Activated naive CD4-positive, alpha-beta T cell treated with anti-CD3 and anti-CD28 coated beads for 36 hours (primary cell): ENCODE measurements at regions not wholly inside any gene's neighbourhood (a gene's known extent, or its start where the extent isn't known, plus 50 kb on each side); places are given as distances from the start of the nearest gene placed in this dataset.

Source experiments
- CTCF ChIA-PET: fragments of 350-600 bp; sonication (Branson Sonifier 250); formaldehyde crosslinking; loops from one replicate; lab custom pipeline; 2021; ENCODE audit warnings: antibody characterized with exemption; lab: Charles Lee
- DNase-seq: peaks from one replicate; pipeline ENCODE4 v3.0.0-alpha.2; 2020
- H3K27ac Mint-ChIP-seq: one replicate; pipeline ENCODE4 v1.8.0; 2021; ENCODE audit warnings: mild to moderate bottlenecking, mixed read lengths
- H3K27me3 Mint-ChIP-seq: one replicate; pipeline ENCODE4 v1.8.0; 2021; ENCODE audit warnings: low read depth, mixed read lengths
- H3K36me3 Mint-ChIP-seq: one replicate; pipeline ENCODE4 v1.8.0; 2021; ENCODE audit warnings: low read depth, mixed read lengths
- H3K4me1 Mint-ChIP-seq: one replicate; pipeline ENCODE4 v1.8.0; 2021; ENCODE audit warnings: low read depth, mixed read lengths
- H3K4me3 Mint-ChIP-seq: one replicate; pipeline ENCODE4 v1.8.0; 2021; ENCODE audit warnings: mild to moderate bottlenecking, moderate library complexity, mixed read lengths
- H3K9me3 Mint-ChIP-seq: one replicate; pipeline ENCODE4 v1.8.0; 2021; ENCODE audit warnings: mixed read lengths
- intact Hi-C: fragments of 100-400 bp; cut with micrococcal nuclease; formaldehyde crosslinking; loops from one replicate; pipeline ENCODE4 v1.15.1; 2023

DNA sequence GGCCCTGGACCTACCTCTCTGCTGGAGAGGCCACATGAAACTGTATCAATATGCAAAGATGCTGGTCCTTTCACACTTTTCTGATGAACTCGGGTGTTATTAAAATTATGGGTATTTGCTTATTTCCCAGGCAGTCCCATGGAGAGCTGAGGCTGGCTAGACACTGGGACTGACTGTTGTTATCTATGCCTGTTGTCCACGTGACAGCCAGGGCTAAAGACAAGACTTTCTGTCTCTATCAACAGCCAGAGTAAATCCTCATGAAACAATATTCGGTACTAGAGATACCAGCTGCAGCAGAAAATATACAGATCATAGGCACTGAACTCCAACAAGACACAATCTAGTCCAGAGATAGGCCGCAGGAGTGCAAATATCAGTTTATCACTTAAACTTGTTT is 236.4 kb downstream of the FOXA2 start:
- Mint-ChIP-seq H3K36me3 (no peaks in the 10 kb centered on the region), H3K27ac (no peak overlapping the region), H3K4me3 (no peak overlapping the region), H3K9me3 (no peaks in the 10 kb centered on the region), H3K27me3 (no peaks in the 10 kb centered on the region), H3K4me1 (no peaks in the 10 kb centered on the region)
- DNase-seq, result no peak
- CTCF ChIA-PET, result no interaction called here
- intact Hi-C loops, result no loop called here

DNA sequence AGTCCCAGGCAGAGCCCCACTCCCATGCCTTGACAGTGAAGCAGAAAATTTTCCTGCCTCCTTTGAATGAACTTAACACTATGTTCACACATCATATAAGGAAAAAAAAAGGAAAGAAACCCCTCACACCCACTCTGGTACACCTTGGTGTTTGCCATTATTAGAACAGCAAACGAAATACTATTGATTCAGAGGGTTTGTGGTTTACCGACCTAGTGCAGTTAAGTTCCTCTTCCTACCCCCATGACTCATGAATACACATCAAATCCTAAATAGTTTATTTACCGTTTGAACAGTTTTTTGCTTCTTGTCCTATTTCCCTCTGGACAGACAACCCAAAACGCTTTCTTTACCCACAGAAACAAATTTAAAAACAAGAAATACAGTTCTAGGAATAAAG is 237.7 kb downstream of the FOXA2 start:
- Mint-ChIP-seq H3K4me1 (no peaks in the 10 kb centered on the region), H3K27me3 (no peaks in the 10 kb centered on the region), H3K9me3 (no peaks in the 10 kb centered on the region), H3K27ac (no peak overlapping the region), H3K36me3 (no peaks in the 10 kb centered on the region), H3K4me3 (no peak overlapping the region)
- DNase-seq, result no peak
- intact Hi-C loops, result no loop called here
- CTCF ChIA-PET, result interaction anchor here (0.7 kb wide), 1 partner anchor 11 kb away, joined by 3 read pairs; no protein-coding TSS in a partner anchor

DNA sequence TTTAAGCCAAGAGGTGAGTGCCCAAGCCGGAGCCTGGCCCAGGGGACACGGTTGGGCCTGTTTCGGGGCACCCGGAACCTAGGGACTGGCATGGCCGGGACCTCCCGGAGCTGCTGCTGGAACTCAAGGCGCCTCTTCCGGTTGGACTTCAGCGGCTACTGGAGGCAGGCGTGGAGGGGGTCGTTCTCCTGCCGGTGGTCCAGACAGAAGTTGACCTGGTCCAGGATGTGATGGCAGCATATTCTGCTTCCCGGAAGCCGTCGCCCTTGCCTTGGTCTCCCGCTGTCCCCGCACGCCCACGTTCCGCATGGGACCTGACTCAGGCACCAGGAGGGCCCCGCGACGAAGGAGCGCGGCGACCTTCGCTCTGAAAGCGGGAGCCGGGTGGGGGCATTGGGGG is 240.8 kb downstream of the FOXA2 start:
- H3K4me1 Mint-ChIP-seq, result peaks cover 1% of the 10 kb centered on the region
- no peaks in the 10 kb centered on the region for H3K36me3 Mint-ChIP-seq
- H3K4me3 Mint-ChIP-seq, result no peak overlapping the region
- CTCF ChIA-PET, result no interaction called here
- intact Hi-C loops, result no loop called here
- H3K9me3 Mint-ChIP-seq, result no peaks in the 10 kb centered on the region
- peaks cover 3% of the 10 kb centered on the region for H3K27me3 Mint-ChIP-seq
- no peak for DNase-seq
- H3K27ac Mint-ChIP-seq, result no peak overlapping the region

DNA sequence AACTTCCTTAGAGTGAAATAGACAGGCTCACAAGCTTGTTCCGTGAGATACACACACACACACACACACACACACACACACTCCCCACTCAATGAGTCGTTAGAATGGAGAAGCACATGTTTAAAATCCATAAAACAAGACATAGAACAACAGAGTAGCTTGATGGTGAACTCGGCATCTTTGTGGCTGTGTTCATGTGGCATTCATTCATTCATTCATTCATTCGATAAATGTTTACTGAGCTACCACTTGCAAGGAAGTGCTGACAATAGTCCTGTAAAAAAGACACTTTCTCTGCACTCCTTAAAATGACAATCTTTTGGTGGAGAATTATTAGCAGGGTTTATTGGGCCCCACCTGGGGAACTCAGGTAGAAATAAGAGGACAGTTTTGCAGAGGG is 242.0 kb downstream of the FOXA2 start:
- no peak overlapping the region for H3K4me3 Mint-ChIP-seq
- H3K27me3 Mint-ChIP-seq, result peaks cover 6% of the 10 kb centered on the region
- no peaks in the 10 kb centered on the region for H3K9me3 Mint-ChIP-seq
- no peak for DNase-seq
- intact Hi-C loops, result no loop called here
- peaks cover 1% of the 10 kb centered on the region for H3K4me1 Mint-ChIP-seq
- CTCF ChIA-PET, result interaction anchor here (0.5 to 1.1 kb wide), 2 partner anchors 155 to 343 kb away, joined by 3 read pairs; no protein-coding TSS in a partner anchor
- H3K36me3 Mint-ChIP-seq, result no peaks in the 10 kb centered on the region
- no peak overlapping the region for H3K27ac Mint-ChIP-seq

DNA sequence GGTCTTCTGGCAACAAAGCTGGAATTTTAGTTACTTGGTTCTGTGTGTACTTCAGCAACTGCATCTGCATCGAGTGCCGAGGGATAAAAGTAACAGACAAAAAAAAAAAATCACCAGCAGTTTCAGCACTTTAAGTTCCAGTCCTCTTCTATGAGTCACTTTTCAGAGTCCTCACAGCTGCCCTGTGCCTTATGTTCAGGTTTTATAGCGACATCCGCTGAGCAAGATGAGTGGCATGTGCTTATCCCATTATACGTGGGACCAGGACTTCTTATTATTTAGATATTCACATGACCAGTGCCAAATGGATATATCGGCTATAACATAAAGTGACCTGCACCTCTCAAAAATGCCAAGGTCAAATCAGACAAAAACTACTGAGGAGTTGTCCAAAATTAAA is 242.9 kb downstream of the FOXA2 start:
- no peak for DNase-seq
- Mint-ChIP-seq H3K36me3 (no peaks in the 10 kb centered on the region), H3K4me1 (peaks cover 1% of the 10 kb centered on the region), H3K4me3 (no peak overlapping the region), H3K27me3 (peaks cover 6% of the 10 kb centered on the region), H3K9me3 (no peaks in the 10 kb centered on the region), H3K27ac (no peak overlapping the region)
- CTCF ChIA-PET, result interaction anchor here (0.5 to 1.1 kb wide), 3 partner anchors 9 to 344 kb away, joined by 3 read pairs; no protein-coding TSS in a partner anchor
- intact Hi-C loops, result no loop called here

DNA sequence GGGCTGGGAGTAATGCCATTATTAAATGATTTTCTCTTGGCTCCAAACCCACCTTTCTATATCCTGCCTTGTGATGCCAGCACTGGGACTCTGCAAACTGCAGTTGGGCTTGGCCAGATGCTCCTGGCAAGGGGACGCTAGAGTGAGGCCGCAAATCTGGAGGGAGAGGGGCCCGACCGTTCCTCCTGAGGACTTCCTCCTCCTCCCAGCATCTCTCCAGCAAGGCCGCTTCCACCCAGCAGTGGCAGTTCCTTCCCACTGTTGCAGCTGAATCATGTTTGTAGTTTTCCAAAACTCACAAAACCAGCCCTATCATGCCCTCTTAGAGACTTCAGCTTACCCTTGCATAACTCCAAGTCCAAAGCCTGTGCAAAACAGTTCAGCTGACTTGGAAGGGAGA is 244.4 kb downstream of the FOXA2 start:
- Mint-ChIP-seq H3K4me3 (no peak overlapping the region), H3K4me1 (peaks cover 1% of the 10 kb centered on the region), H3K27me3 (peaks cover 6% of the 10 kb centered on the region), H3K36me3 (no peaks in the 10 kb centered on the region), H3K9me3 (no peaks in the 10 kb centered on the region), H3K27ac (no peak overlapping the region)
- intact Hi-C loops, result loop anchor here (1.0 to 10.0 kb wide), 5 partner anchors 344 to 1267 kb away; partner anchors contain the start of gene CST9
- DNase-seq, result no peak
- CTCF ChIA-PET, result interaction anchor here (0.9 to 2.7 kb wide), 4 partner anchors 14 to 344 kb away, joined by 3 to 13 read pairs (median 6); no protein-coding TSS in a partner anchor

DNA sequence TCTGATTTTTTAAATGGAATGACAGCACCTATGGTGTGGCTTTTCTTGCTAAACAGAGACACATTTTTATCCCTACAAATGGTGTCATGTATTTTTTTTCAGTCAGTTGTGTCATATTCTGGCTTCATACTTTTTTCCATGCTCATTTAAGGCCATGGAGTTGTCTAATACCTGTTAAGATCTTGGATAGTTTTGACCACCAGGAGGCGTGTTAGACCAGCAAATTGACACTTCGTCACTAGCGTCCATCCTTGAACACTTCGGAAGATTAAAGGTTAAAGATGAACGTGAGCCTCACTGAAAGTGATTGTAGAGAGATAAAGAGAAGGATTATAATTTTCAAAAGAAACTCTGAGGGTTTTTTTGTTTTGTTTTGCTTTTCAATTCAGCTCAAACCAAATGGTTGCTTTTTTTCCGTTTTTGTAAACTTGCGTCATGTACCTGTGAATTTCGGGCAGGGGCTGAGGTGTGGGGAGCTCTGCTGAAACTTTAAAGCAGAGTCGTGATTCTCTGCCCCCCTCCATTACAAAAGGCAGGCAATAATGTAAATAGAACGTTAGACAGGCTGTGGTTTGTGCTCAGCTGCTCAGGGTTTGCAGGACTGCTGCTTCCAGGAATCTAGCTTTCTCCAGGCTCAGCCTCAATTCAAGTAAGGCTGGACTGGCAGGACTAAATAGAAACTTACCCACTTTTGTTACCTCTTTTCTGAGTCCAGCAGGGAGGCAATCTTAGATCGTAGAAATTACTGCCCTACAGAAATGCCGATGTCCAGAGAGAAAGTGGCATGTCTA is 245.1 kb downstream of the FOXA2 start:
- H3K9me3 Mint-ChIP-seq, result no peaks in the 10 kb centered on the region
- intact Hi-C loops, result loop anchor here (1.0 to 10.0 kb wide), 5 partner anchors 345 to 1268 kb away; partner anchors contain the start of gene CST9
- DNase-seq, result peak; percentile 66
- CTCF ChIA-PET, result interaction anchor here (0.9 to 2.7 kb wide), 10 partner anchors 12 to 1001 kb away, joined by 3 to 13 read pairs (median 4); no protein-coding TSS in a partner anchor
- no peaks in the 10 kb centered on the region for H3K36me3 Mint-ChIP-seq
- H3K27ac Mint-ChIP-seq, result no peak overlapping the region
- H3K27me3 Mint-ChIP-seq, result peaks cover 6% of the 10 kb centered on the region
- H3K4me1 Mint-ChIP-seq, result peaks cover 1% of the 10 kb centered on the region
- H3K4me3 Mint-ChIP-seq, result no peak overlapping the region

DNA sequence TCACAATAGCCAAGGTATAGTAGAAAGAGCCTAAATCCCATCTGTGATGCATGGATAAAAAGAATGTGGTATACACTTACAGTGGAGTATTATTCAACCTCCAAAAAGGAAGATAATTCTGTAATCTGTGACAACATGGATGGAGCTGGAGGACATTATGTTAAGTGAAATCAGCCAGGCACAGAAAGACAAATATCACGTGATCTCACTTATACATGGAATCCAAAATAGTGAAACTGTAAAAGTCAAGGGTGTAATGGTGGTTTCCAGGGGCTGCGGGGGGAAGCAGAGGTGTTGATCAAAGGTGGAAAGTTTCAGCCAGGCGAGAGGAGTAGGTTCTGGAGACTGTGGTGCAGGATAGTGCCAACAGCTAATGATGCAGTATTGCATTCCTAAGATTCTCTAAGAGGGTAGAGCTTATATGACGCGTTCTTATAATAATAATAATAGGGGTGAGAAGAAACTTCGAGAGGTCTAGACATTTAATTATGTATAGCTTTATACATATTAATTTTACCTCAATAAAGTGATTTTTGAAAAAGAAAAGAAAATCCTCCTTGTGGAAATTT is 246.1 kb downstream of the FOXA2 start:
- H3K36me3 Mint-ChIP-seq, result no peaks in the 10 kb centered on the region
- no peak overlapping the region for H3K4me3 Mint-ChIP-seq
- intact Hi-C loops, result loop anchor here (2.0 to 10.0 kb wide), 4 partner anchors 899 to 1269 kb away; partner anchors contain the start of gene CST9
- H3K27ac Mint-ChIP-seq, result no peak overlapping the region
- H3K9me3 Mint-ChIP-seq, result no peaks in the 10 kb centered on the region
- peaks cover 6% of the 10 kb centered on the region for H3K27me3 Mint-ChIP-seq
- no peak for DNase-seq
- H3K4me1 Mint-ChIP-seq, result peaks cover 1% of the 10 kb centered on the region
- CTCF ChIA-PET, result interaction anchor here (0.9 to 2.7 kb wide), 10 partner anchors 11 to 1002 kb away, joined by 3 to 13 read pairs (median 4); no protein-coding TSS in a partner anchor

DNA sequence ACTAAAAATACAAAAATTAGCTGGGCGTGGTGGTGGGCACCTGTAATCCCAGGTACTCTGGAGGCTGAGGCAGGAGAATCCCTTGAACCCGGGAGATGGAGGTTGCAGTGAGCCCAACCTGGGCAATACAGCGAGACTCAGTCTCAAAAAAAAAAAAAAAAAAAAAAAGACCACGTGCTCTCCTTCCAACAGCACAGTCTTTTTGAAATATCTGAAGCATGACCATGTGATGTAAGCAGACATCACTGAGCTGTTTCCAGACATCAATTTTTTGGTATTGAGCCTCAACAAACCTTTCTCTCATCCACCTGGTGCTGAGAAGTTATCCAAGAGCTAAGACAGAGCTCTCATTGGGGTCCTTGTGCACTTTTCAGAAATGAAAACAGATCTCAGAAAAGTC is 249.2 kb downstream of the FOXA2 start:
- peaks cover 1% of the 10 kb centered on the region for H3K4me1 Mint-ChIP-seq
- no peak for DNase-seq
- CTCF ChIA-PET, result interaction anchor here (0.6 to 1.8 kb wide), 6 partner anchors 12 to 357 kb away, joined by 3 to 7 read pairs (median 3); no protein-coding TSS in a partner anchor
- intact Hi-C loops, result loop anchor here (5.0 to 10.0 kb wide), 3 partner anchors 902 to 1272 kb away; partner anchors contain the start of gene CST9
- no peaks in the 10 kb centered on the region for H3K9me3 Mint-ChIP-seq
- H3K4me3 Mint-ChIP-seq, result no peak overlapping the region
- no peak overlapping the region for H3K27ac Mint-ChIP-seq
- H3K27me3 Mint-ChIP-seq, result peaks cover 12% of the 10 kb centered on the region
- H3K36me3 Mint-ChIP-seq, result no peaks in the 10 kb centered on the region

DNA sequence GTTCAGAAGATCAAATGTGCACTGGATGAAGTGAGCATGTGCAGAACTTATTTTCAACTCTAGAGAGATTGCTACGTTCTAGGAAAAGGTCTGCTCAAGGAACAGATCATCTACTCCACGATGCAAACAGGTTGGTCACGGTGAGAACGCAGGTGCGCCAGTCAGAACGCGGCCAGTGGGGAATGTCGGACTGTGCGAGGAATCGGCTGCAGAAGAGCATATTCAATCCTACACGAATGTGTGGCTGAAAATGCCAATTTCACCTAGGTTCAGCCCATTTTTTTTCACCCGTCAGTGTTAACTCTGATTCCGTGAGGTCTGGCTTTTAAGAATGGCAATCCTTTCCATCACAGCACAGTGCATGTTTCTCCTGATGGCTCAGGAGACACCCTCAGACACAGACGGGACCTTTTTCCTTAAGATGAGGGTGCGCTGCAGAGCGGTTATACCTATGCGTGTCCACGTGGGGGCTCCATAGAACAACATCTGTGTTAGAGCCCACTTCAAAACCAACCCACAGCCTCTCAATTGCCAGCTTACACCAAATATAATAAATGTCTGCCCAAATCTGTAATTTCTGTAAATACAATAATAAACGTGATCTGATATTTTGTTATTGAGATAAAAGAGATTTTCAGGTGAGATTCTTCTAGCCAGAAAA is 250.4 kb downstream of the FOXA2 start:
- Mint-ChIP-seq H3K36me3 (no peaks in the 10 kb centered on the region), H3K27me3 (peaks cover 10% of the 10 kb centered on the region), H3K27ac (no peak overlapping the region), H3K9me3 (no peaks in the 10 kb centered on the region), H3K4me3 (no peak overlapping the region), H3K4me1 (no peaks in the 10 kb centered on the region)
- CTCF ChIA-PET, result interaction anchor here (0.9 to 1.0 kb wide), 2 partner anchors 348 to 358 kb away, joined by 3 read pairs; no protein-coding TSS in a partner anchor
- intact Hi-C loops, result loop anchor here (10.0 kb wide), 1 partner anchor 1111 kb away; no protein-coding TSS in a partner anchor
- DNase-seq, result peak; percentile 55

DNA sequence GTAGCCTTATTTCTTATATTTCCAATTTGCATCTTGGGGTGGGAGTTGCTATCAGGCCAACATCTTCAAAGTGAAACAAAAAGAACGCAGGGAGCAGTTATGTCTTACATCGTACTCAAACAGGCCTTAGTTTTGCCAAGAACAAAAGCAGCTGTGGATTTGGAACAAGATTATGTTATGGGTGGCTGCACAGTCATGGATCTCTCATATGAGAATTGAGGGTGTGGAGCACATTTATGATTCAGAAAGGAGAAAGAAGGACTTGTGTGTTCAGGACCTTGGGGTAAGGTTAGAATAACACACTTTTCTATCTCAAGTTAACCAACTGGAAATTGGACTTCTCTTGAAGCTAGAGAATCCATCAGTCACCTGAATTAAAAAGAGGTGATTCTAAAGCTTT is 259.9 kb downstream of the FOXA2 start:
- DNase-seq, result no peak
- H3K4me3 Mint-ChIP-seq, result no peak overlapping the region
- CTCF ChIA-PET, result no interaction called here
- no peaks in the 10 kb centered on the region for H3K4me1 Mint-ChIP-seq
- intact Hi-C loops, result no loop called here
- no peak overlapping the region for H3K27ac Mint-ChIP-seq
- peaks cover 2% of the 10 kb centered on the region for H3K27me3 Mint-ChIP-seq
- H3K9me3 Mint-ChIP-seq, result no peaks in the 10 kb centered on the region
- H3K36me3 Mint-ChIP-seq, result no peaks in the 10 kb centered on the region

DNA sequence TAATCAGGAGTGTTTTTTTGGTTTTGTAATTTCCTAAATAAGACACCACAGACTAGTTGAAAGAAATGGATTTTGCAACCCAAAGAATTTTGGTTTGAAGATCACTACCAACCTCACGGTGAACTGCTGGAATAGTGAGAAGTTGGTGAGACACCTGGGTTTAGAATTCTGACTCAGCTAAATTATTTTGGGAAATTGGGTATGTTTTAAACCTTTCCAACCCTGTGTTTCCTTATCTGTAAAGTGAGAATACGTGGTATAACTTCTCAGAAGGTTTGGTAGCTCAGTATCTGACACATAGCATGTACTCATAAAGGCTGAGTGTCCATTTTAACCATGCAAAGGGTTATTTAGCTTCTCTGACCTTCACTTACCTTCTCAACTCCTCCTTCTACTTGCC is 261.9 kb downstream of the FOXA2 start:
- H3K27ac Mint-ChIP-seq, result no peak overlapping the region
- H3K36me3 Mint-ChIP-seq, result no peaks in the 10 kb centered on the region
- no peaks in the 10 kb centered on the region for H3K4me1 Mint-ChIP-seq
- CTCF ChIA-PET, result no interaction called here
- peaks cover 2% of the 10 kb centered on the region for H3K27me3 Mint-ChIP-seq
- H3K4me3 Mint-ChIP-seq, result no peak overlapping the region
- DNase-seq, result no peak
- intact Hi-C loops, result no loop called here
- no peaks in the 10 kb centered on the region for H3K9me3 Mint-ChIP-seq
